HG02678 (cell line): ENCODE measurements at regions not wholly inside any gene's neighbourhood (a gene's known extent, or its start where the extent isn't known, plus 50 kb on each side); places are given as distances from the start of the nearest gene placed in this dataset.

Experiments used
- ATAC-seq: cut with Tn5 transposase; IDR thresholded peaks from one replicate; pipeline ENCODE4 v1.9.1; 2021; ENCODE audit warnings: mild to moderate bottlenecking, moderate library complexity; ENCODE audit not compliant: unreplicated experiment

DNA sequence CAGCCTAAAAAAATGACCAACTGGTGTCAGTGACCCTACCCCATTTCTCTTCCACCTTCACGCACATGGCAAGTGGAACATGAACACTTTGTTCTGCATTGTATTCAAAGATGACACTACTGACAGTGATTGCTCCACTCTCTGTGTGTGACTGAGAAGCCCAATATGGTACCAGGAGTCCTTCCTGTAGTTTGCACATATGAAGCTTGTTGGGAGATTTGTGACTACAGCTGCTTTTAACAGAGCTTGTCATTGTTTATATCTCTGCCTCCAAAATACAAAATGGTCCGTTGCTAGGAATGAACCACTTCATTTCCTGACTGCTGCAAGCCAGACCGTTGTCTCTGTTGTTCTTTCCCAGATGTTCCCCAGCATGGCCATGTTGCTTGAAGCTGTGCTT lies 140.3 kb upstream of the TCF21 start:
- ATAC-seq: no peak

GRCh38 chr6:133749427-133749826 lies 139.5 kb upstream of the TCF21 start:
- ATAC-seq: no peak

GRCh38 chr6:133752129-133752528 lies 136.8 kb upstream of the TCF21 start:
- ATAC-seq: no peak

DNA sequence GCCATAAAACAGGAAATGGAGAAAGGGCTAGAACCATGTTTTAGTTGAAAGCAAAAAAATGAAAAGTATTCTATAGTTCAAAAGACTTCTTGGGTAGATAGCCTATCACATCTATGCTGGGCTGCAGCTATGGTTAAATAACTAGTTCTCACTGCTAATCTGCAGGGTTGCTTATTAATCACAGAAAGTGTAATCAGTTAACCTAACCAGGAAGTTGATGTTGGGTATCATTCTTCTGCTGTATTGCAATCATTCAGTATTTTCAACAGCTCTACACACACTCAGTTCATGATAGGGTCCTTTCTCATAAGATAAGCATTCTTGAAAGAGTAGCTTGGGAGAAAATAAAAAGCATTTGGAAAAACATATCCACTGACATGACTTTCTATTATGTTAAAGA lies 135.2 kb upstream of the TCF21 start:
- ATAC-seq: no peak

DNA sequence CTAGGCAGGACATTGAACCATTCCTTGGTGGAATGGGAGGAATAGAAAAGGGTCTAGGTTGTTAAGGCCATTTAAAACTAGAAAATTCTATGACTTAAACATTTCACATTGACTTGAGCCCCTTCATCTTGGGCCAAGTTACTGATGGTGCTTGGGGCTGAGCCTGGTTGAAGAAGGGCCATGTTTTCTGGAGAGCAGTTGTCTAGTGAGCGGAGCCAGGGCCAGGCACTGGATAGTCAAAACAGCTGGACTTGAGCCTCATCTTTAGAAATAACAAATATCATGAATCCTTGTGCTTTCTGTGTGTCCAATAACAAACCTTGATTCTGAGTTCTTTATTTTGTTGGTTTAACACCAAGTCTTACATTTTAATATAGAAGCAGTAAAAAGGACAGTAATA lies 134.6 kb upstream of the TCF21 start:
- no peak for ATAC-seq

DNA sequence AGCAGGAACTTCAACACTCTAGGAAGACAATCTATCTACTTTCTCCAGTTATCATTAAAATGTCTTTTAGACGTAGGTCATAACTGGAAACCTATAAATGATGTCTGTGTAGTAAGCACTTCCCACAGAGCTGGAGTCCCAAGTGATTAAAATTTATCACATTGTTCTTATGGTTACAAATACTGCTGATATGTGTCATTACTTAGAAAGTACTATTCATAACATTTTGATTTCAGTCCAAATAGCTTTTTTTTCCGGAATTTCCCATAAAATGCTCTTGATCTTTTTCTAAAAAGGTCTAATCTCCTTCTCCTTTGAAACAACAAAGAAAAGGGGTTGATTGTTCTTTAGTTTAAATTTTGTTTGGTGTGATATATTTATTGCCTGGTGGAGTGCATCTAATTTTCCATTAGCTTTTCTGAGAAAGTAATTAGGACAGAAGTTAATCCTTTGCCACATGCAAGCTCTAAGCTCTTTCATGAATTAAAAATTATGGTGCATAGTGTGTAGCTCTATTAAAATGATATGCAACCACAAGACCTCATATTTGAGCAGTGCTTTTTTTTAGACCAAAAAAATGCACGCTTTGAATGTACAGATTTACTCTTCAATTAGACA lies 132.7 kb upstream of the TCF21 start:
- ATAC-seq: no peak

DNA sequence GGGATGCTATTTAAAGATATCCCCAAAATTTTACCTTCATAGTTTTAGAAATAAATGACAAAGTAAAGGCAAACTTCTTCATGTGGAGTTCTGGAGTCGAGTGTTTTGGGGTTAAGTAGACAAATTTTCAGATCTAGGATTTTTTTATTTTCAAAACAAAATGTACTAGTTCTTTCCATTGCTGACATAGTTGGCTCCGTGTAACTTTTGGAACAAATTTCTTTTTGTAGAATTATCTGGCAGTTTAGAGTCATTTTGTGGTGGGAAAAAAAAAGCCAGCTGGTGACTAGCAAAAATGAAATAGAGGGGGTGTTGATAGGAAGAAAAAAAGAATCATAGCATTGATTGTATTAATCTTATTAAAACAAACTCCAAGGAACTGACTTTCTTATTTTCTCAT lies 131.6 kb upstream of the TCF21 start:
- no peak for ATAC-seq

- ATAC-seq: no peak
Measured at GRCh38 chr6:133758815-133759335, 130.0 kb upstream of the TCF21 start.

DNA sequence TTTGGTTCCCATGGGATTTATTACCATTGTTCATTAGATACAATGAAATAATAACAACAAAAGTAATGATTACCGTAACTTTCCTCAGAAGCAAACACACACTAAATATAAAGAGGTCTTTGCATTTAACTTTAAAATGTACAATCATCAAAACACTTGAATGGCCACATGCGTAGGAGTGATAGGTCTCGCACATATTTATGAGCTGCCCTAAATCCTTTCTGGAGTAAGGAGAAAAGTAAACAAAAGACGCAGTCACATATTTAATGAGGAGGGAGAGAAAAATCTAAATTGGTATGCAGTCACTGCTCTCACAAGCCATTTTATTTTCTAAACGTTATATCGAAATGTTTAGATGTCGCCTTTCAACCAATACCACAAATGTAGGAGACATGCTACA lies 129.4 kb upstream of the TCF21 start:
- ATAC-seq: no peak

GRCh38 chr6:133761706-133762105 lies 127.2 kb upstream of the TCF21 start:
- ATAC-seq: no peak

DNA sequence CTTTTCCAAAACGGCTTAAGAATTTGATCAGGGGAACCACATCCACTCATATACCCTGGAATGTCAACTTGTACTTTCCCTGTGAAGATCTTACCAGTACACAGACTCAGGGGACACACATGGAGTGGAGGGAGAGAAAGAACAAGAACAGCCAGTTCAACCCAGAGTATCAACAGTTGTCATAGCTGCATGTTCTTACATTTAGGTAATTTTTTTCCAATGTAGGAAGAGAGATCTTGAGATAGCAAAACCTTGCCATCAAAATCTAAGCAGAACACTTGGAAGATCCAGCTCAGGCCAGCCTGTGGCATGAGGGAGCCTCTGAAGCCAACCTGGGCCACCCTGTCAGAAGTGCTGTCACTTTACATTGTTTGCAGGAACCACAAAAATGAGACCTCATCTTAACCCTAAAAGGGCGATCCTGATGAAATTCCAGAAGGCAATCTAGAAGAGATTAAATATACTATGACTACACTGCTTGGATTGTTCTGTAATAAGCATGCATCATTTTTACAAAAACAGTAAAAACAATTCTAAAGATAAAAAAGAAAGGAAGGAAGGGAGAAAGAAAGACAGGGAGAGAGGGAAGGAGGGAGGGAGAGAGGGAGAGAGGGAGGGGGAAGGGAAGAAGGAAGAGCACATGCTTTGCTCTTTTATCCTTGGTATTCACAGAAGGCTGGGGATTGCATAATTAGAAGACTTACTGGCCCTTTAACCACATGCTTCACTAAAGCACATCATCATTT lies 124.7 kb upstream of the TCF21 start:
- ATAC-seq: no peak

DNA sequence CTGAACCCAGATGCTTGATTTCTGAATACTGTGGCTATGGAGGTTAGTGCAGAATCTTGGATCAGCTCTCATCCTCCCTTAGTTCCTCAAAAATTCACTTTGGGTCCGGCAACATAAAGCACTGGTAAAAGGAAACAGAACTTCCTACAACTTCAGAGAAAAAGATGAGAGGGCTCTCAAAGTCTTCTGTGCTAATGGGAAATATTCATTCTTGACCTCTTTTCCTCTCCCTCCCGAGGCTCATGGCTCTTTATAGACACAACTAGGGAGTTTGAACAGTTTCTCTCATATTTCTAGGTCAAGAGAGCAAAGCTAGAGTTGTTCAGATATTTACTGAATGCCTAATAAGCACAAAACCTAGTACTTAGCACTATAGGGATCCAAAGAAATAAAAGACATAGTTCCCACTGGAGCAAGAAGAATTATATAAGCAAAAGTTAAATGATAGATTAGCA lies 124.1 kb upstream of the TCF21 start:
- no peak for ATAC-seq

- ATAC-seq: no peak
Measured at GRCh38 chr6:133767357-133767970, 121.4 kb upstream of the TCF21 start.

GRCh38 chr6:133768656-133769295 lies 120.1 kb upstream of the TCF21 start:
- ATAC-seq: no peak

DNA sequence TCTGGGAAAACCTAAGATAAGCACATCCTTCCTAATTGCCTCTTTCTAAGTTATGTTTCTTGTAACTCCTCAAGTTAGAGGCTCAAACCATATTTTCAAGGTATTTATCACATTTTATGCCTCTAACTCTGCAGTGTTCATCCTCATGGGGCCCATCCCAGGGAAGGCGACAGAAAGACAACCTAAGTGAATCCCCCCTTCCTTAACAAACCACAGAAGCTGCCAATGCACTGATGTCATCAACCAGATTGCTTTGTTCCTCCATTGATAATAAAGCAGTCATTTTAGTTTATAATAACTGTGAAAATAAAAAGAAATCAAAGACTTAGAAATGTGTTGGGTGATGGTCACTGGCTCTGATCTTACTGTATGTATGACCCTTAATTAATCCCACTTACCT lies 119.5 kb upstream of the TCF21 start:
- ATAC-seq: no peak

GRCh38 chr6:133772567-133772966 lies 116.3 kb upstream of the TCF21 start:
- no peak for ATAC-seq

- no peak for ATAC-seq
Measured at GRCh38 chr6:133773776-133774175, 115.1 kb upstream of the TCF21 start.

GRCh38 chr6:133774356-133774755 lies 114.6 kb upstream of the TCF21 start:
- ATAC-seq: no peak

GRCh38 chr6:133778414-133779130 lies 110.3 kb upstream of the TCF21 start:
- ATAC-seq: no peak

GRCh38 chr6:133779916-133780695 lies 108.8 kb upstream of the TCF21 start:
- no peak for ATAC-seq
